Esophagus muscularis mucosa (tissue), 4 donors: ENCODE measurements at regions not wholly inside any gene's neighbourhood (a gene's known extent, or its start where the extent isn't known, plus 50 kb on each side); places are given as distances from the start of the nearest gene placed in this dataset.

Experiments used
- DNase-seq: peaks from one replicate; pipeline ENCODE4 v3.0.0-alpha.2; 2017; ENCODE audit errors: extremely low spot score
- H3K27ac ChIP-seq, 4 donors: fragments of 200-600 bp; sonication (generic); replicated peaks in 1 of 4; 1 replicate in 3 of 4; 2 replicates in 1 of 4; pipeline ENCODE4 v1.5.1; 2016 to 2019; ENCODE audit warnings: mild to moderate bottlenecking in 1 of 4
- H3K27me3 ChIP-seq, 4 donors: fragments of 200-600 bp; sonication (generic); one replicate each; pipeline versions ENCODE4 v1.5.1 to v1.6.0; 2016 to 2019
- H3K36me3 ChIP-seq, 4 donors: fragments of 200-600 bp; sonication (generic); one replicate each; pipeline ENCODE4 v1.5.1; 2016 to 2019
- H3K4me1 ChIP-seq, 4 donors: fragments of 200-600 bp; sonication (generic); one replicate each; pipeline ENCODE4 v1.5.1; 2016 to 2019
- H3K4me3 ChIP-seq, 4 donors: fragments of 200-600 bp; sonication (generic); 1 replicate in 2 of 4; 2 replicates in 2 of 4; pipeline ENCODE4 v1.5.1; 2016 to 2019; ENCODE audit warnings: mild to moderate bottlenecking in 4 of 4, moderate library complexity in 1 of 4
- H3K9me3 ChIP-seq, 4 donors: fragments of 200-600 bp; sonication (generic); 1 replicate in 3 of 4; 2 replicates in 1 of 4; pipeline ENCODE4 v1.5.1; 2016 to 2019
- CTCF ChIP-seq, 3 experiments: fragments of 200-600 bp in 2 of 3; fragments of 450-650 bp in 1 of 3; sonication (generic) in 2 of 3; IDR thresholded peaks; one replicate each; pipeline ENCODE4 v1.5.1; 2017 to 2019; ENCODE audit warnings: antibody characterized with exemption in 3 of 3, mild to moderate bottlenecking in 2 of 3, moderate library complexity in 1 of 3
- EP300 ChIP-seq: sonication (generic); formaldehyde crosslinking; IDR thresholded peaks from one replicate; pipeline ENCODE4 v1.6.1; 2017; ENCODE audit warnings: antibody characterized with exemption
- POLR2A ChIP-seq: fragments of 450-650 bp; IDR thresholded peaks from one replicate; pipeline ENCODE4 v1.6.1; 2017; ENCODE audit warnings: antibody characterized with exemption, moderate library complexity, mild to moderate bottlenecking, low read depth
- POLR2AphosphoS5 ChIP-seq, 2 donors: sonication (generic); formaldehyde crosslinking; IDR thresholded peaks; one replicate each; pipeline ENCODE4 v1.6.1; 2017; ENCODE audit warnings: antibody characterized with exemption in 2 of 2
- WGBS: methylation state at CpG from one replicate; pipeline ENCODE4 v1.1.5; 2018; 5-methylcytosine and 5-hydroxymethylcytosine counted together
- intact Hi-C: fragments of 100-400 bp; cut with DNase I; formaldehyde crosslinking; loops from one replicate; pipeline ENCODE4 v1.15.1; 2023

GRCh38 chr12:66932126-66932525 is 253.2 kb upstream of the GRIP1 start:
- Histone ChIP-seq H3K27me3 (no peaks in the 10 kb centered on the region), H3K4me3 (no peak overlapping the region), H3K27ac (no peak overlapping the region), H3K4me1 (peaks cover 0 to 21% (median 14%) of the 10 kb centered on the region in 4 donors), H3K36me3 (no peaks in the 10 kb centered on the region), H3K9me3 (no peaks in the 10 kb centered on the region)
- intact Hi-C loops, result no loop called here
- no peak for DNase-seq
- 94% methylated on average over 1 of the region's 1 CpG for WGBS
- TF ChIP-seq EP300, result no peak

GRCh38 chr12:66934302-66935062 is 255.6 kb upstream of the GRIP1 start:
- H3K27ac ChIP-seq, result no peak overlapping the region
- WGBS, result 69% methylated on average over 5 of the region's 5 CpGs
- peaks cover 0 to 13% (median 10%) of the 10 kb centered on the region in 4 donors for H3K4me1 ChIP-seq
- H3K27me3 ChIP-seq, result no peaks in the 10 kb centered on the region
- TF ChIP-seq POLR2AphosphoS5 (IDR thresholded peaks at IDR 0.05), result no peak
- TF ChIP-seq EP300, result no peak
- TF ChIP-seq CTCF (IDR thresholded peaks at IDR 0.05), result no peak
- TF ChIP-seq POLR2A, result no peak
- no peak overlapping the region for H3K4me3 ChIP-seq
- no peaks in the 10 kb centered on the region for H3K9me3 ChIP-seq
- H3K36me3 ChIP-seq, result no peaks in the 10 kb centered on the region
- intact Hi-C loops, result no loop called here
- peak; percentile 10 for DNase-seq

- intact Hi-C loops, result no loop called here
- Histone ChIP-seq H3K4me1 (no peaks in the 10 kb centered on the region), H3K36me3 (no peaks in the 10 kb centered on the region), H3K4me3 (no peak overlapping the region), H3K27ac (no peak overlapping the region), H3K9me3 (no peaks in the 10 kb centered on the region), H3K27me3 (no peaks in the 10 kb centered on the region)
- WGBS, result 90% methylated on average over 1 of the region's 1 CpG
- TF ChIP-seq EP300 (no peak), POLR2A (no peak), CTCF (IDR thresholded peaks at IDR 0.05) (no peak), POLR2AphosphoS5 (IDR thresholded peaks at IDR 0.05) (no peak)
- DNase-seq, result no peak
These were observed 262.3 kb upstream of the GRIP1 start for GRCh38 chr12:66941150-66941549.

GRCh38 chr12:66942741-66943465 is 264.0 kb upstream of the GRIP1 start:
- no peaks in the 10 kb centered on the region for H3K27me3 ChIP-seq
- WGBS, result 92% methylated on average over 8 of the region's 8 CpGs
- no peak overlapping the region for H3K27ac ChIP-seq
- H3K4me1 ChIP-seq, result no peaks in the 10 kb centered on the region
- no peak for DNase-seq
- no peak overlapping the region for H3K4me3 ChIP-seq
- intact Hi-C loops, result no loop called here
- TF ChIP-seq EP300 (no peak), POLR2A (no peak), POLR2AphosphoS5 (IDR thresholded peaks at IDR 0.05) (no peak), CTCF (IDR thresholded peaks at IDR 0.05) (no peak)
- H3K36me3 ChIP-seq, result no peaks in the 10 kb centered on the region
- H3K9me3 ChIP-seq, result no peaks in the 10 kb centered on the region

GRCh38 chr12:66944365-66944764 is 265.5 kb upstream of the GRIP1 start:
- no peaks in the 10 kb centered on the region for H3K27me3 ChIP-seq

More at GRCh38 chr12:66944365-66944764, 265.5 kb upstream of the GRIP1 start:
- intact Hi-C loops, result no loop called here
- H3K27ac ChIP-seq, result no peak overlapping the region
- 54% methylated on average over 2 of the region's 2 CpGs for WGBS
- H3K4me3 ChIP-seq, result no peak overlapping the region
- no peaks in the 10 kb centered on the region for H3K4me1 ChIP-seq
- DNase-seq, result no peak
- H3K36me3 ChIP-seq, result no peaks in the 10 kb centered on the region
- H3K9me3 ChIP-seq, result no peaks in the 10 kb centered on the region
- TF ChIP-seq POLR2AphosphoS5 (IDR thresholded peaks at IDR 0.05) (no peak), CTCF (IDR thresholded peaks at IDR 0.05) (no peak), POLR2A (no peak), EP300 (no peak)
